Right lobe of liver (tissue), 4 donors: ENCODE measurements at regions not wholly inside any gene's neighbourhood (a gene's known extent, or its start where the extent isn't known, plus 50 kb on each side); places are given as distances from the start of the nearest gene placed in this dataset.

Experiments
- CTCF ChIP-seq, 4 donors: fragments of 200-600 bp in 3 of 4; fragments of 450-650 bp in 1 of 4; IDR thresholded peaks; one replicate each; pipeline versions ENCODE4 v1.5.1 to v1.8.0; 2016 to 2022; ENCODE audit warnings: antibody characterized with exemption in 4 of 4, mild to moderate bottlenecking in 2 of 4
- POLR2A ChIP-seq: fragments of 450-650 bp; IDR thresholded peaks from one replicate; pipeline ENCODE4 v1.6.1; 2017; ENCODE audit warnings: antibody characterized with exemption, mild to moderate bottlenecking
- donor health status: DM: no; HTN: no; CAD: no.
- donor health status: DM: no; HTN: no; CAD: no.
- donor health status: DM: no; HTN: yes; CAD: no.

GRCh38 chr2:49661809-49662208 is 507.5 kb upstream of the FSHR start:
- no peak for TF ChIP-seq CTCF (IDR thresholded peaks at IDR 0.05)
- no peak for TF ChIP-seq POLR2A
